ENCODE measurements at regions not wholly inside any gene's neighbourhood (a gene's known extent, or its start where the extent isn't known, plus 50 kb on each side); places are given as distances from the start of the nearest gene placed in this dataset.
"Not testable (repeated sequence)": the region's sequence is repeated elsewhere in the genome, so short reads cannot be mapped to it uniquely, and the experiment has no call there.

- Histone ChIP-seq H3K27ac (ENCODE audit: insufficient read depth, low read length, poor library complexity, severe bottlenecking) (no peak overlapping the region), H3K4me1 (ENCODE audit: control insufficient read depth, insufficient read depth, low read length, poor library complexity, severe bottlenecking) (no peaks in the 10 kb centered on the region), H3K36me3 (ENCODE audit: control insufficient read depth, insufficient read depth, low read length) (no peaks in the 10 kb centered on the region), H3K4me3 (ENCODE audit: insufficient read depth, low read depth, low read length, poor library complexity, severe bottlenecking) (no peak overlapping the region), H3K9me3 (ENCODE audit: control insufficient read depth, low read length) (no peaks in the 10 kb centered on the region), H3K27me3 (replicated peaks; ENCODE audit: control insufficient read depth, insufficient read depth, low read length, poor library complexity, severe bottlenecking) (no peaks in the 10 kb centered on the region)
- no peak for DNase-seq
Observed at GRCh38 chr13:105871326-105871725, 664.1 kb downstream of the EFNB2 start.

GRCh38 chr13:105863300-105863920, 672.1 kb downstream of the EFNB2 start:
- H3K27me3 ChIP-seq (replicated peaks; ENCODE audit: control insufficient read depth, insufficient read depth, low read length, poor library complexity, severe bottlenecking) = no peaks in the 10 kb centered on the region
- H3K36me3 ChIP-seq (ENCODE audit: control insufficient read depth, insufficient read depth, low read length) = no peaks in the 10 kb centered on the region
- no peaks in the 10 kb centered on the region for H3K9me3 ChIP-seq (ENCODE audit: control insufficient read depth, low read length)
- no peak overlapping the region for H3K4me3 ChIP-seq (ENCODE audit: insufficient read depth, low read depth, low read length, poor library complexity, severe bottlenecking)
- no peaks in the 10 kb centered on the region for H3K4me1 ChIP-seq (ENCODE audit: control insufficient read depth, insufficient read depth, low read length, poor library complexity, severe bottlenecking)
- no peak overlapping the region for H3K27ac ChIP-seq (ENCODE audit: insufficient read depth, low read length, poor library complexity, severe bottlenecking)
- no peak for DNase-seq

GRCh38 chr13:105848494-105848893, 687.0 kb downstream of the EFNB2 start:
- Histone ChIP-seq H3K4me1 (ENCODE audit: control insufficient read depth, insufficient read depth, low read length, poor library complexity, severe bottlenecking) (no peaks in the 10 kb centered on the region), H3K27ac (ENCODE audit: insufficient read depth, low read length, poor library complexity, severe bottlenecking) (no peak overlapping the region), H3K27me3 (replicated peaks; ENCODE audit: control insufficient read depth, insufficient read depth, low read length, poor library complexity, severe bottlenecking) (no peaks in the 10 kb centered on the region), H3K9me3 (ENCODE audit: control insufficient read depth, low read length) (no peaks in the 10 kb centered on the region), H3K4me3 (ENCODE audit: insufficient read depth, low read depth, low read length, poor library complexity, severe bottlenecking) (no peak overlapping the region), H3K36me3 (ENCODE audit: control insufficient read depth, insufficient read depth, low read length) (no peaks in the 10 kb centered on the region)
- DNase-seq = no peak

GRCh38 chr13:105847527-105848291, 687.8 kb downstream of the EFNB2 start:
- no peaks in the 10 kb centered on the region for H3K9me3 ChIP-seq (ENCODE audit: control insufficient read depth, low read length)
- DNase-seq = no peak
- no peak overlapping the region for H3K27ac ChIP-seq (ENCODE audit: insufficient read depth, low read length, poor library complexity, severe bottlenecking)
- H3K4me1 ChIP-seq (ENCODE audit: control insufficient read depth, insufficient read depth, low read length, poor library complexity, severe bottlenecking) = no peaks in the 10 kb centered on the region
- H3K27me3 ChIP-seq (replicated peaks; ENCODE audit: control insufficient read depth, insufficient read depth, low read length, poor library complexity, severe bottlenecking) = no peaks in the 10 kb centered on the region
- H3K36me3 ChIP-seq (ENCODE audit: control insufficient read depth, insufficient read depth, low read length) = no peaks in the 10 kb centered on the region
- H3K4me3 ChIP-seq (ENCODE audit: insufficient read depth, low read depth, low read length, poor library complexity, severe bottlenecking) = no peak overlapping the region

- H3K27ac ChIP-seq (ENCODE audit: insufficient read depth, low read length, poor library complexity, severe bottlenecking) = no peak overlapping the region
- no peak for DNase-seq
- H3K27me3 ChIP-seq (replicated peaks; ENCODE audit: control insufficient read depth, insufficient read depth, low read length, poor library complexity, severe bottlenecking) = no peaks in the 10 kb centered on the region
- H3K4me3 ChIP-seq (ENCODE audit: insufficient read depth, low read depth, low read length, poor library complexity, severe bottlenecking) = no peak overlapping the region
- H3K36me3 ChIP-seq (ENCODE audit: control insufficient read depth, insufficient read depth, low read length) = no peaks in the 10 kb centered on the region
- H3K4me1 ChIP-seq (ENCODE audit: control insufficient read depth, insufficient read depth, low read length, poor library complexity, severe bottlenecking) = no peaks in the 10 kb centered on the region
- H3K9me3 ChIP-seq (ENCODE audit: control insufficient read depth, low read length) = no peaks in the 10 kb centered on the region
Observed at GRCh38 chr13:105846923-105847322, 688.5 kb downstream of the EFNB2 start.

- Histone ChIP-seq H3K4me1 (ENCODE audit: control insufficient read depth, insufficient read depth, low read length, poor library complexity, severe bottlenecking) (no peaks in the 10 kb centered on the region), H3K27me3 (replicated peaks; ENCODE audit: control insufficient read depth, insufficient read depth, low read length, poor library complexity, severe bottlenecking) (no peaks in the 10 kb centered on the region), H3K36me3 (ENCODE audit: control insufficient read depth, insufficient read depth, low read length) (no peaks in the 10 kb centered on the region), H3K27ac (ENCODE audit: insufficient read depth, low read length, poor library complexity, severe bottlenecking) (no peak overlapping the region), H3K9me3 (ENCODE audit: control insufficient read depth, low read length) (no peaks in the 10 kb centered on the region), H3K4me3 (ENCODE audit: insufficient read depth, low read depth, low read length, poor library complexity, severe bottlenecking) (no peak overlapping the region)
- no peak for DNase-seq
Observed at GRCh38 chr13:105841286-105841685, 694.2 kb downstream of the EFNB2 start.

GRCh38 chr13:105838231-105838630, 697.2 kb downstream of the EFNB2 start:
- H3K9me3 ChIP-seq (ENCODE audit: control insufficient read depth, low read length) = no peaks in the 10 kb centered on the region
- H3K4me1 ChIP-seq (ENCODE audit: control insufficient read depth, insufficient read depth, low read length, poor library complexity, severe bottlenecking) = no peaks in the 10 kb centered on the region
- H3K36me3 ChIP-seq (ENCODE audit: control insufficient read depth, insufficient read depth, low read length) = no peaks in the 10 kb centered on the region
- no peak overlapping the region for H3K4me3 ChIP-seq (ENCODE audit: insufficient read depth, low read depth, low read length, poor library complexity, severe bottlenecking)
- DNase-seq = no peak
- H3K27me3 ChIP-seq (replicated peaks; ENCODE audit: control insufficient read depth, insufficient read depth, low read length, poor library complexity, severe bottlenecking) = no peaks in the 10 kb centered on the region
- H3K27ac ChIP-seq (ENCODE audit: insufficient read depth, low read length, poor library complexity, severe bottlenecking) = no peak overlapping the region

GRCh38 chr13:105837295-105837694, 698.2 kb downstream of the EFNB2 start:
- H3K36me3 ChIP-seq (ENCODE audit: control insufficient read depth, insufficient read depth, low read length); H3K27ac ChIP-seq (ENCODE audit: insufficient read depth, low read length, poor library complexity, severe bottlenecking); H3K4me3 ChIP-seq (ENCODE audit: insufficient read depth, low read depth, low read length, poor library complexity, severe bottlenecking); H3K27me3 ChIP-seq (replicated peaks; ENCODE audit: control insufficient read depth, insufficient read depth, low read length, poor library complexity, severe bottlenecking); H3K4me1 ChIP-seq (ENCODE audit: control insufficient read depth, insufficient read depth, low read length, poor library complexity, severe bottlenecking); H3K9me3 ChIP-seq (ENCODE audit: control insufficient read depth, low read length); DNase-seq: not testable (repeated sequence)

- no peaks in the 10 kb centered on the region for H3K27me3 ChIP-seq (replicated peaks; ENCODE audit: control insufficient read depth, insufficient read depth, low read length, poor library complexity, severe bottlenecking)
- H3K4me3 ChIP-seq (ENCODE audit: insufficient read depth, low read depth, low read length, poor library complexity, severe bottlenecking) = no peak overlapping the region
- H3K9me3 ChIP-seq (ENCODE audit: control insufficient read depth, low read length) = no peaks in the 10 kb centered on the region
- H3K36me3 ChIP-seq (ENCODE audit: control insufficient read depth, insufficient read depth, low read length) = no peaks in the 10 kb centered on the region
- H3K4me1 ChIP-seq (ENCODE audit: control insufficient read depth, insufficient read depth, low read length, poor library complexity, severe bottlenecking) = no peaks in the 10 kb centered on the region
- no peak overlapping the region for H3K27ac ChIP-seq (ENCODE audit: insufficient read depth, low read length, poor library complexity, severe bottlenecking)
- no peak for DNase-seq
Observed at GRCh38 chr13:105830821-105831220, 704.6 kb downstream of the EFNB2 start.

- Histone ChIP-seq H3K36me3 (ENCODE audit: control insufficient read depth, insufficient read depth, low read length) (no peaks in the 10 kb centered on the region), H3K27ac (ENCODE audit: insufficient read depth, low read length, poor library complexity, severe bottlenecking) (no peak overlapping the region), H3K27me3 (replicated peaks; ENCODE audit: control insufficient read depth, insufficient read depth, low read length, poor library complexity, severe bottlenecking) (no peaks in the 10 kb centered on the region), H3K4me3 (ENCODE audit: insufficient read depth, low read depth, low read length, poor library complexity, severe bottlenecking) (no peak overlapping the region), H3K4me1 (ENCODE audit: control insufficient read depth, insufficient read depth, low read length, poor library complexity, severe bottlenecking) (no peaks in the 10 kb centered on the region), H3K9me3 (ENCODE audit: control insufficient read depth, low read length) (no peaks in the 10 kb centered on the region)
- DNase-seq = no peak
Observed at GRCh38 chr13:105827111-105827809, 708.2 kb downstream of the EFNB2 start.
